BJ (cell line): ENCODE measurements at regions not wholly inside any gene's neighbourhood (a gene's known extent, or its start where the extent isn't known, plus 50 kb on each side); places are given as distances from the start of the nearest gene placed in this dataset.

Source experiments
- CTCF ChIA-PET: fragments of 350-600 bp; formaldehyde crosslinking; extraction: SDS; loops from one replicate; lab custom pipeline; 2021; ENCODE audit warnings: antibody characterized with exemption, inconsistent platforms; lab: Yijun Ruan, JAX
- POLR2A ChIA-PET: fragments of 300-600 bp; sonication (Branson Sonifier 250); formaldehyde crosslinking; extraction: SDS; loops from one replicate; lab custom pipeline; 2021; ENCODE audit warnings: antibody characterized with exemption; lab: Charles Lee
- DNase-seq: peaks from one replicate; pipeline ENCODE4 v3.0.0-alpha.2; 2011; ENCODE audit warnings: low read depth
- H3K27me3 ChIP-seq: 2 replicates; pipeline ENCODE4 v1.6.0; 2011; ENCODE audit warnings: low read length; ENCODE audit not compliant: control insufficient read depth, insufficient read depth
- H3K36me3 ChIP-seq: 2 replicates; pipeline ENCODE4 v1.5.1; 2011; ENCODE audit warnings: low read length; ENCODE audit not compliant: control insufficient read depth, insufficient read depth
- H3K4me3 ChIP-seq: 2 replicates; pipeline ENCODE4 v1.5.1; 2011; ENCODE audit warnings: low read depth, mild to moderate bottlenecking, control low read depth, low read length
- TF ChIP-seq, protein P1 (sequence below): IDR thresholded peaks from 2 replicates; pipeline ENCODE4 v1.5.1; 2011; ENCODE audit warnings: low read depth, mild to moderate bottlenecking, control low read depth, inconsistent platforms, low read length, moderate library complexity; ENCODE audit not compliant: insufficient read depth

DNA sequence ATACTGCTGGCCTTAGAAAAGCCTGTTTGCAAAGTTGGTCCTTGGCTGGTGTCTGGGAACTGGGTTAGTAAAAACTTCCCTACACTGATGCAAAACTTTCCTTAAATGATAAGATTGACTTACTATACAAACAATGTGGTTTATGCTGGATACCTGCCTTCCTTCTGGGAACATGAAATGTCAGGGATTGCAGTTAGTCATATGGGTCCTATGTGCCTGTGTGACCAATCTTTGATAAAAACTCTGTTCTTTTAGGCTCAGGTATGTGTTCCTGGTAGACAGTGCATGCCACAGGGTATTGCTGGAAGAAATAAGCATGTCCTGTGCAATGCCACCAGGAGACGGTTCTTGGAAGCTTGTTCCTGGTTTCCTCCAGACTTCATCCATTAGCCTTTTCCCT lies 173.3 kb downstream of the RMI1 start:
- ChIA-PET POLR2A (interaction anchor here (0.6 kb wide), 1 partner anchor 645 kb away, joined by 5 read pairs; no protein-coding TSS in a partner anchor), CTCF (interaction anchor here (1.1 to 1.2 kb wide), 2 partner anchors 13 to 191 kb away, joined by 3 read pairs; no protein-coding TSS in a partner anchor)
- H3K4me3 ChIP-seq, result no peak overlapping the region
- no peaks in the 10 kb centered on the region for H3K36me3 ChIP-seq
- TF ChIP-seq, protein P1, sequence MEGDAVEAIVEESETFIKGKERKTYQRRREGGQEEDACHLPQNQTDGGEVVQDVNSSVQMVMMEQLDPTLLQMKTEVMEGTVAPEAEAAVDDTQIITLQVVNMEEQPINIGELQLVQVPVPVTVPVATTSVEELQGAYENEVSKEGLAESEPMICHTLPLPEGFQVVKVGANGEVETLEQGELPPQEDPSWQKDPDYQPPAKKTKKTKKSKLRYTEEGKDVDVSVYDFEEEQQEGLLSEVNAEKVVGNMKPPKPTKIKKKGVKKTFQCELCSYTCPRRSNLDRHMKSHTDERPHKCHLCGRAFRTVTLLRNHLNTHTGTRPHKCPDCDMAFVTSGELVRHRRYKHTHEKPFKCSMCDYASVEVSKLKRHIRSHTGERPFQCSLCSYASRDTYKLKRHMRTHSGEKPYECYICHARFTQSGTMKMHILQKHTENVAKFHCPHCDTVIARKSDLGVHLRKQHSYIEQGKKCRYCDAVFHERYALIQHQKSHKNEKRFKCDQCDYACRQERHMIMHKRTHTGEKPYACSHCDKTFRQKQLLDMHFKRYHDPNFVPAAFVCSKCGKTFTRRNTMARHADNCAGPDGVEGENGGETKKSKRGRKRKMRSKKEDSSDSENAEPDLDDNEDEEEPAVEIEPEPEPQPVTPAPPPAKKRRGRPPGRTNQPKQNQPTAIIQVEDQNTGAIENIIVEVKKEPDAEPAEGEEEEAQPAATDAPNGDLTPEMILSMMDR, result no peak
- no peak for DNase-seq
- H3K27me3 ChIP-seq, result no peaks in the 10 kb centered on the region

DNA sequence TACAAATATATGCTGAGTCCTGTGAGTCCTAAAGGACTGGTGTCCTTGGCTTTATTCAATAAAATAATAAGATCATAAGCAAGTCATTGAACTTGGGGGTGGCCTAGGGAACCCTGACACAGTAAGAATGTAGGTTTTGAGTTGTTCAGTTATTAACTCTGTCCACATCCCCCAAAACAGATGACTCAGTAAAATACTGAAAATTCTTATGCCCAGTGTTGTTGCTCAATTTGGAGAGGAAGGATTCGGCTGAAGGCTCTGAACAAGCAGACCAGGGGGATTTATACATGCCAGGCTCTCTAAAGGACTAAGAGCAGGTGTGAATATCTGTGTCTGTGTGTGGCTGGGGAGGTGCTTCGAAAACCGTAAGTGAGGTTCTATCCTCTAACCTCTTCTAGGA lies 173.7 kb downstream of the RMI1 start:
- ChIA-PET CTCF (interaction anchor here (1.1 to 1.2 kb wide), 2 partner anchors 13 to 192 kb away, joined by 3 read pairs; no protein-coding TSS in a partner anchor), POLR2A (interaction anchor here (0.6 kb wide), 1 partner anchor 645 kb away, joined by 5 read pairs; no protein-coding TSS in a partner anchor)
- TF ChIP-seq, protein P1, result no peak
- Histone ChIP-seq H3K27me3 (no peaks in the 10 kb centered on the region), H3K4me3 (no peak overlapping the region), H3K36me3 (no peaks in the 10 kb centered on the region)
- no peak for DNase-seq

DNA sequence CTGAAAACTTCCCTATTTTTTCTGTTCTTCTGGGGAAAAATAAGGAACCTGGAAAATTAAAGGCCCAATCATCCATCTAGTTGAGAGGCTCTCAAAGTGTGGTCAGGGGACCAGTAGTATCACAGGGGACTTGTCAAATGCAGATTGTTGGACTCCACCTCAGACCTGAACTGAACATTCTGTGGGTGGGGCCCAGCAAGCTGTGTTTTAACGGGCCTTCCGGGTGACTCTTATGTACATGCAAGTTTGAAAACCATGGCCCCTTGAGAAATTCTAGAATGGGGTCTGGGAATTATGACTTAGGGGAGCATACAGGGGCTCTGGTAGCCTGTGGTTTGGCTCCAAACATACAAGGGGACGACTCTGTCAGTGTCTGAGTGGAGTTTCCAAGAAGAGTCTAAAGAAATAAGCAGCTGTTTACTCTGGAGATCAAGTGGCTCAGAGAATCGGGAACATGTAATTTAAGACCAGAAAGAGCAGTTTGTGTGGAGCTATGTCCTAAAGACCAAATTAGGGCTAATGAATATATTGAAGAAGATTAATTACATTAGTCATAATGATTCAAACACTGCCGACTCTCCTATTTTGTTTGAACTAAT lies 177.4 kb downstream of the SLC28A3 start:
- ChIA-PET CTCF (interaction anchor here (1.0 to 1.8 kb wide), 2 partner anchors 10 to 21 kb away, joined by 3 to 7 read pairs; no protein-coding TSS in a partner anchor), POLR2A (no interaction called here)
- no peak overlapping the region for H3K4me3 ChIP-seq

DNA sequence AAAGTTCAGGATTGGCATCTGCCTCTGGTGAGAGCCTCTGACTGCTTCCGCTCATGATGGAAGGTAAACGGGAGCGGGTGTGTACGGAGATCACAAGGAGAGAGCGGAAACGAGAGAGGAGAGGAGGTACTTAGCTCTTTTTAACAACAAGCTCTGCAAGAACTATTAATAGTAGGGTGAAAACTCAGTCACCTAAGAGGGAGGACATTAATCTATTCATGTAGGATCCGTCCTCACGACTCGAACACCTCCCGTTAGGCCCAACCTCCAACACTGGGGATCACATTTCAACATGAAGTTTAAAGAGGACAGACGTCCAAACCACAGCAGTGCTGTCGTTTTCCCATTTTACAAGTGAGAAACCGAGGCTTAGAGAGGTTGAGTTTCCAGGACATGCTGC lies 173.7 kb downstream of the SLC28A3 start:
- Histone ChIP-seq H3K36me3 (no peaks in the 10 kb centered on the region), H3K4me3 (no peak overlapping the region), H3K27me3 (no peaks in the 10 kb centered on the region)
- ChIA-PET POLR2A (no interaction called here), CTCF (interaction anchor here (1.1 to 1.5 kb wide), 2 partner anchors 10 to 13 kb away, joined by 3 read pairs; no protein-coding TSS in a partner anchor)
- no peak for DNase-seq
- TF ChIP-seq, protein P1, result no peak

More for the DNA sequence above, 177.4 kb downstream of the SLC28A3 start:
- TF ChIP-seq, protein P1, result no peak
- DNase-seq, result no peak
- no peaks in the 10 kb centered on the region for H3K27me3 ChIP-seq
- no peaks in the 10 kb centered on the region for H3K36me3 ChIP-seq

DNA sequence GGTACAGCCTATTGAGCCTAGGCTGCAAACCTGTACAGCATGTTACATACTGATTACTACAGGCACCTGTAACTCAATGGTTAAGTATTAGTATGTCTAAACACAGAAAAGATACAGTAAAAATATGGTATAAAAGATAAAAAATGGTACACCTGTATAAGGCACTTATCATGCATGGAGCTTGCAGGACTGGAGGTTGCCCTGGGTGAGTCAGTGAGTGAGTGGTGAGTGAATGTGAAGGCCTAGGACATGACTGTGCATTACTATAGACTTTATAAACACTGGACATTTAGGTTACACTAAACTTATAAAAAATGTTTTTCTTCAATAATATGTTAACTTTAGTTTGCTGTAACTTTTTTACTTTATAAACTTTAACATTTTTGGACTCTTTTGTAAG lies 171.3 kb downstream of the SLC28A3 start:
- H3K36me3 ChIP-seq, result no peaks in the 10 kb centered on the region
- no peaks in the 10 kb centered on the region for H3K27me3 ChIP-seq
- POLR2A ChIA-PET, result no interaction called here
- CTCF ChIA-PET, result interaction anchor here (1.2 to 1.9 kb wide), 2 partner anchors 13 to 92 kb away, joined by 4 read pairs; no protein-coding TSS in a partner anchor
- no peak overlapping the region for H3K4me3 ChIP-seq
- TF ChIP-seq, protein P1, result no peak
- no peak for DNase-seq
